GM18870 (cell line): ENCODE measurements at regions not wholly inside any gene's neighbourhood (a gene's known extent, or its start where the extent isn't known, plus 50 kb on each side); places are given as distances from the start of the nearest gene placed in this dataset.
A peak's percentile ranks its signal among the peaks of the same experiment; 100 is the strongest.

Experiments used
- ATAC-seq: cut with Tn5 transposase; IDR thresholded peaks from one replicate; pipeline ENCODE4 v1.9.1; 2021; ENCODE audit warnings: moderate library complexity; ENCODE audit not compliant: unreplicated experiment

- no peak for ATAC-seq
Measured at GRCh38 chr3:102078401-102078800, 229.1 kb downstream of the NFKBIZ start.

DNA sequence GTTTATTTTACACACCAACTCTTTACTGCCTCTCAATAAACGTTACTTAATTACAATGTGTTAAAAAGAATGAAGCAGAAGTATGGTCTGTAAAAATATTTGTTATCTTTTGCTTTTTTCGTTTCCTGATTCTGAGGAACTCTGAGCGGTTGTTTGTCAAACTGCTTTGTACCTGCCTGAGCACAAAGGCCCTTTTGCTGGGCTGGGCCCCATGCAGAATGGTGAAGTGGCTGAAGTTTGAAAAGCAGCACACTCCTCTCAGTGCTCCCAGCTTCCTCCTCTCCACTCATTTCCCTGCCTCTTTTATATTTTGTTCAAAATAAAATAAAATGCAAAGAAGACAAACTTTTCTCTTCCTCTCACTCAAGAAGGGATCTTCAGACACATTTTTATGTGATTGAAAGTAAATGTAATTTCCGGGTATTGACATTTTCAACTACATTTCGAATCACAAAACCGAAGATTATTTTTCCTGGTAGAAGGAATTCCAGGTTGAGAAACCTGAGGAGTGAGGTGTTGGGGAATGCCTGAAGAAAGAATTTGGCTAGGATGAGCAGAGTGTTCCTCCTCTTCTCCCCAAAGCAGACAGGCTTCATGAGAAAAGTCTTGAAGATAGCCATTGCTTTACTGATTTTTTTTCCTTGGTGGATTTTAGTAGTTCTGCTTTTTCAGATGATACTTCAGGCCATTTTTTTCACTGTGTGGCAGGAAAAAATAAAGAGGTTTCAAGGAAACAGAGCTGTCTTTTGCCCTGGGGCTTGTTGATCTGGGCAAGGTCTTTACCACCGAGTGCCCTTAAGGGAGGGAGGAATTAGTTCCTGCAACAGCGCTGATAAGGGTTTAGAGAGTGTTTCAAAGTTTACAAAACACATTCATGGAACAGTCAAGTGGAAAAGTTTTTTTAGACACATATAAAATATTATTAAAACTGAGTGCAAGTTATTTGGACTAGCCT, 229.8 kb downstream of the NFKBIZ start:
- ATAC-seq = no peak

- ATAC-seq = no peak
Measured at GRCh38 chr3:102079809-102080197, 230.5 kb downstream of the NFKBIZ start.

GRCh38 chr3:102081572-102082289, 232.4 kb downstream of the NFKBIZ start:
- ATAC-seq = no peak

DNA sequence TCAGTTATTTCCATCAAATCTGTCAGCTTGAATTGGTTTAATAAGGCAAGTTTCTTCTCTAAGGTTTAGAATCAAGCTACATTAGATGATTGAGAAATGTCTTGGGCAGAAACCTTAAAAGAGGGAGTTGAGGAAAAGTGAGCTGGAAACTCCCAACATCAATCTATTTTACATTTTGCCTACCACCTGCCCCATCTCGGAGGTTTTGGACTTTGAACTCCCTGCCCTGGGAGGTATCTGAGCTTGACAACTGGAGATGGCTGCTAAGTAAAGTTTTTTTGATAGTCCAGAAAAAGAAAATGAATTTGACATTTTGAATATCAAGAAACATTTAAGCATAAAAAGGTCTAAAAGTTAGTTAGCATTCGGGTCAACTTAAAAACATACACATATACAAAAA, 234.2 kb downstream of the NFKBIZ start:
- no peak for ATAC-seq

- ATAC-seq = no peak
Measured at GRCh38 chr3:102084006-102084405, 234.7 kb downstream of the NFKBIZ start.

DNA sequence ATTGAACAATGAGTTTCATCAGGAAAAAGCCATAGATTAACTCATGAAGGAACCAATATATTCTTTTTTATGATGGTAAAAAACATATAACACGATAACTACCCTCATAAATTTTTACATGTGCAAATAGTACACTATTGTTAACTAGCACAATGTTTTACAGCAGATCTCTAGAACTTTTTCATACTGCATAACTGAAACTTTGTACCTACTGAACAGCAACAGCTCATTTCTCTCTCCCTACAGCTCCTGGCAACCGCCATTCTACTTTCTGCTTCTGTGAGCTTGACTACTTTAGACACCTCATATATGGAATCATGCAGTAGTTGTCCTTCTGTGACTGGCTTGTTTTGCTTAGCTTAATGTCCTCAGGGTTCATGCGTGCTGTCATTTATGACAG, 235.4 kb downstream of the NFKBIZ start:
- peak; percentile 49 for ATAC-seq

GRCh38 chr3:102085431-102086176, 236.3 kb downstream of the NFKBIZ start:
- no peak for ATAC-seq

DNA sequence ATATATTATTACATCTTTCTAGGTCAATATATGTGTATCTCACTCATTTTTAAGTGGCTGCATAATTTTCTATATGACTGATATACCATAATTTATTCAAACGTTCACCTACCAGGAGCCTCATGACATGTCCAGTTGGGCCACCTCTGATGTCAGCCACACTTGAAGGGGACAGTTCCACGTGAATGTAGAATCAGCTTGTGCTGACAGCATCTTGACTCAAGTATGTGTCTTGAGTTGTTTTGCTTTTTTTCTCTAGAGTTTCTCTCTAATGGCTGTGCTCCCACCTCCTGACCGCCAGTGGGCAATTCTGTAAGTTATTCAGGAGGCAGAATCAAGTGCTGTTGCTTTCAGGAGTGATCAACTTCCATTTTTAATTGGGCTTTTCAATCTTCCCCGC, 237.9 kb downstream of the NFKBIZ start:
- no peak for ATAC-seq

- ATAC-seq = no peak
Measured at GRCh38 chr3:102089239-102089638, 239.9 kb downstream of the NFKBIZ start.

- ATAC-seq = no peak
Measured at GRCh38 chr3:102089904-102090720, 240.8 kb downstream of the NFKBIZ start.

- ATAC-seq = no peak
Measured at GRCh38 chr3:102090721-102091045, 241.4 kb downstream of the NFKBIZ start.

- no peak for ATAC-seq
Measured at GRCh38 chr3:102091358-102091757, 242.0 kb downstream of the NFKBIZ start.

DNA sequence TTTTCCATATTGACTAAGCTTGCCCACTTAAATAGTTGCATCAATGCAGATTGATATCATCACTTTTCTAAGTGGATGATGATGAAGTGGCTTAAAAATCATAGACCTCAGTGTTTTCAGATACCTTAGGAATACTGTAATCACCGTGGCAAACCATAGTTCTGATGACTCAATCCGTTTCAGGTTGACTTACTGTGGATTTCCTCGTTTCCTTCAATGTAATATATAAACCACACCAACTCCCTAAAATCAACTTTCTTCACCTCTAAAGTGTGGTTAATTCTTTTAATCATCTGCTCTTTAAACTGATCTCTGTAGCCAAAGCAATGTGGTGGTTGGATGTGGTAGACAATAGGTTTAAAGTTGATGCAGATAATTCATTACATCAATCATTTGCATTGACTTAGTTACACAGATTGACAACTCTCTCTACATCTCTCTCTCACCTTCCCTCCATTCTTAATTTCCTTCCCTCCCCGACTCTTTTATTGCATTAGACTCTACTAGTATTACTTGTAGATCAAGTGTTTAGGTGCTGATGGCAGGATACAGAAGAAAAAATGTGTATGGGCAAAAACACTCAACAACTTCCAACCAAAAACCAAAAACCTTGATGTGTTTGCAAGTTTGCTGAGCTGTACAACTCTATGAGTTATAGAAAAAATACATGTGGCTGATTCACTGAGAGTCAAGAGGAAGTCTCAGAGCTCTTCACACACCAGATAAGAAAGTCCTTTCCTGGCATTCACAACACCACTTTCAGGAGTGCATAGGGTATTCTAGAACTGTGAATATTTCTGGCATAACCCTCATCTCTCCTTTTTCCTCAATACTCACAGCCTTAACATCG, 243.5 kb downstream of the NFKBIZ start:
- ATAC-seq = no peak

- ATAC-seq = no peak
Measured at GRCh38 chr3:102094506-102094905, 245.2 kb downstream of the NFKBIZ start.

GRCh38 chr3:102095383-102095782, 246.1 kb downstream of the NFKBIZ start:
- ATAC-seq = no peak

GRCh38 chr3:102096066-102096465, 246.8 kb downstream of the NFKBIZ start:
- no peak for ATAC-seq

GRCh38 chr3:102098130-102098885, 249.0 kb downstream of the NFKBIZ start:
- ATAC-seq = no peak

GRCh38 chr3:102099913-102100312, 250.6 kb downstream of the NFKBIZ start:
- ATAC-seq = no peak
